Stimulated activated naive B cell treated with anti-CD40 and anti-IgM and Interleukin-4, amounts not matched to agents 10 μg/mL and 1 μg/mL and 100 μg/mL, for 72 hours (primary cell): ENCODE measurements at regions not wholly inside any gene's neighbourhood (a gene's known extent, or its start where the extent isn't known, plus 50 kb on each side); places are given as distances from the start of the nearest gene placed in this dataset.

ENCODE experiments used
- ATAC-seq, 2 donors: fragments of 150-1000 bp; cut with Tn5 transposase; replicated peaks; 2 replicates each; pipeline ENCODE4 v1.10.0; 2021; ENCODE audit warnings: moderate library complexity in 1 of 2
- DNase-seq: peaks from one replicate; pipeline ENCODE4 v3.0.0; 2021
- H3K27ac Mint-ChIP-seq: one replicate; pipeline ENCODE4 v1.8.0; 2022; ENCODE audit warnings: mild to moderate bottlenecking, mixed read lengths
- H3K27me3 Mint-ChIP-seq, 2 donors: one replicate each; pipeline ENCODE4 v1.8.0; 2022; ENCODE audit warnings: mixed read lengths in 2 of 2
- H3K36me3 Mint-ChIP-seq, 2 donors: one replicate each; pipeline ENCODE4 v1.8.0; 2022; ENCODE audit warnings: mixed read lengths in 2 of 2, mild to moderate bottlenecking in 1 of 2
- H3K4me1 Mint-ChIP-seq, 2 donors: one replicate each; pipeline ENCODE4 v1.8.0; 2022; ENCODE audit warnings: mixed read lengths in 2 of 2, mild to moderate bottlenecking in 1 of 2
- H3K4me3 Mint-ChIP-seq, 2 donors: one replicate each; pipeline ENCODE4 v1.8.0; 2022; ENCODE audit warnings: mild to moderate bottlenecking in 2 of 2, mixed read lengths in 2 of 2, moderate library complexity in 1 of 2
- H3K9me3 Mint-ChIP-seq, 2 donors: one replicate each; pipeline ENCODE4 v1.8.0; 2022; ENCODE audit warnings: mixed read lengths in 2 of 2, mild to moderate bottlenecking in 1 of 2

DNA sequence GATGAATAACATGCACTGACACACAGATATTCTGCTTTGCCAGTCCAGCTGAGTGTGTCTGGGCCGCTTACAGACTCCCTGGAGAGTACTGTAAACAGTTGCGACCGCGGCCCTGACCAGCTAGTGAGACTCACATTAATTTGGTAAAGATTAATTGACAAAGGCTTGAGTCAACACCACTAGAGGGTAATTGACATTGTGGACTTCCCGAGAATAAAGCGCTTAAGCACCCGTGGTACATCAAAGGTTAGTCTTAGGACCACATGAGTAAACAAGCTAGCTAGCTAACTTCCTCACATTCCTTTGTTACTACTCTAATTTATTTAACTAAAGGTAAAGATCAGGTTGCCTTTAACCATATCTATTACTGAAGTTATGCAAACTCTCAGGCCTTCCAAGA is 624.4 kb upstream of the ARGLU1 start:
- Mint-ChIP-seq H3K27me3 (no peaks in the 10 kb centered on the region), H3K4me1 (no peaks in the 10 kb centered on the region), H3K4me3 (no peak overlapping the region), H3K36me3 (no peaks in the 10 kb centered on the region), H3K9me3 (peaks cover 0 to 3% of the 10 kb centered on the region in 2 donors), H3K27ac (no peak overlapping the region)
- no peak for DNase-seq
- no peak for ATAC-seq

- no peaks in the 10 kb centered on the region for H3K4me1 Mint-ChIP-seq
Observed at GRCh38 chr13:107190065-107190464, 622.1 kb upstream of the ARGLU1 start.

DNA sequence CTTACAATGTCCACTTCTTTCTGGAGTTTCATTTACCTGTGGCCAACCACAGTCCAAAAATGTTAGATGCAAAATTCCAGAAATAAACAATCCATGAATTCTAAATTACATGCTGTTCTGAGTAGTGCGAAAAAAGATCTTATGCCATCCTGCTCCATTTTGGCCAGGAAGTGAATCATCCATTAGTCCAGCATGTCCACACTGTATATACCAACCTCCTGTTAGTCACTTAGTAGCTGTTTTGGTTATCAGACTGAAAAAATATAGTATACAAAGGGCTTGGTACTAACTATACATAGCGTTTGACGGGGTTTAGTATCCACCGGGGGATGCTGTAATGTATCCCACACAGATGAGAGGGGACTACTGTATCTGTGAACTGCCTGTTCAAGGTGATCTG is 618.0 kb upstream of the ARGLU1 start:
- Mint-ChIP-seq H3K27me3 (no peaks in the 10 kb centered on the region), H3K27ac (no peak overlapping the region), H3K4me3 (no peak overlapping the region), H3K36me3 (peaks cover 0 to 1% of the 10 kb centered on the region in 2 donors), H3K9me3 (peaks cover 3 to 4% of the 10 kb centered on the region in 2 donors), H3K4me1 (no peaks in the 10 kb centered on the region)
- DNase-seq (no peak), ATAC-seq (no peak)

More at GRCh38 chr13:107190065-107190464, 622.1 kb upstream of the ARGLU1 start:
- DNase-seq (no peak), ATAC-seq (no peak)
- Mint-ChIP-seq H3K4me3 (no peak overlapping the region), H3K27me3 (no peaks in the 10 kb centered on the region), H3K36me3 (no peaks in the 10 kb centered on the region), H3K27ac (no peak overlapping the region), H3K9me3 (no peaks in the 10 kb centered on the region)

DNA sequence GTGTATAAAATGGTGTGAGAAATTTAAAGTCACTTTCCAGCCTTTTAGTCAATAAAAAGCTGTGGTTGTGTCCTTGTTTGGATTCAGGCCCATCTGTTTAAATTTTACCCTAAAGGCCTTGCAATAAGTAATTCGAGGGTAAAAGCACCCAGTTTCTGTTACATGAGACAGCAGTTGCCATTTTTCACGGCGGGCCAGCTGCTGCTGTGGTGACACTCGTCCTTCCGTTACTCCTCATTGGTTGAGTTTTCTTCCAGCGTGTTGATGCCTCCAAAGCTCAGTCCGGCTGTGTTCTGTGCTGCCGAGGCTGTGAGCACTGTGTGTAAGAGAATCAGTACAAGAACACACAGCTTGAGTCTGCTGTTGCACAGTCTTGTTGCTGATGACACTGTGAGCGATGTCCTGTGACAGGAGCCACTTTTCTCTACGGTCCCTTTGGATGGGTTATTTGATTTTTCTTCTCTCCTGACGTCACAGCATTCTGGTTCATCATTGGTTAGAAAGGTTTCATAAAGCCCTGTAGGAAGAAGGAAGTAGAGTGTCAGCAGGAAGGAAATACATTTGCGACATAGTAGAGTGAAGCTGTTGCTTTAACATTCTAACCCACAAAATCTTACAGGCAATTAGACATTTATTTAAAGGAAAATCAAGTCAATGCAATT is 602.5 kb upstream of the ARGLU1 start:
- DNase-seq: no peak
- Mint-ChIP-seq H3K27me3 (no peaks in the 10 kb centered on the region), H3K4me1 (no peaks in the 10 kb centered on the region), H3K9me3 (peaks cover 2% of the 10 kb centered on the region in 2 donors), H3K27ac (no peak overlapping the region), H3K36me3 (no peaks in the 10 kb centered on the region), H3K4me3 (no peak overlapping the region)
- ATAC-seq: no peak

DNA sequence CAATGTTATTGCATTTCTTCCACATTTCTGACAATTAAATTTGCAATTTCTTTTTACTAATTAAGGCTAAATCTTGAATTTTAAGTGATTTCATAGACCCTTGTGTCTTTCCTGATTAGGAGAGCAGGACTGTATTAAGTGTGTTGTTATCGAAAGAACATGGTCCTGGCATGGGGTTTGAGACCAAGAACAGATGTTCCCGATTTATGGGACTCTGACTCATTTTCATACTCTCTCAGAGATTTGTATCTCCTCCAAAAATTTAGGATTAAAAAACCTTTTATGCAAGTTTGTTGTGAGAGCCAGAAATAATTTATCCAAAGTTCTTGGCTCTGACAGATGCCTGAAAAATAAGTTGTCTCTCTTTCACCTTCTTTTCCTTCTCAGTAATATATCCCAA is 589.3 kb upstream of the ARGLU1 start:
- no peak overlapping the region for H3K4me3 Mint-ChIP-seq
- no peaks in the 10 kb centered on the region for H3K36me3 Mint-ChIP-seq

GRCh38 chr13:107144432-107144831 is 576.5 kb upstream of the ARGLU1 start:
- no peaks in the 10 kb centered on the region for H3K36me3 Mint-ChIP-seq
- H3K9me3 Mint-ChIP-seq: peaks cover 3 to 4% of the 10 kb centered on the region in 2 donors
- H3K4me1 Mint-ChIP-seq: no peaks in the 10 kb centered on the region
- peaks cover 0 to 4% of the 10 kb centered on the region in 2 donors for H3K27me3 Mint-ChIP-seq
- DNase-seq (no peak), ATAC-seq (no peak)
- no peak overlapping the region for H3K27ac Mint-ChIP-seq
- no peak overlapping the region for H3K4me3 Mint-ChIP-seq

More for the DNA sequence above, 589.3 kb upstream of the ARGLU1 start:
- Mint-ChIP-seq H3K27me3 (no peaks in the 10 kb centered on the region), H3K4me1 (no peaks in the 10 kb centered on the region), H3K27ac (no peak overlapping the region), H3K9me3 (no peaks in the 10 kb centered on the region)
- ATAC-seq: no peak
- DNase-seq: no peak

- ATAC-seq (no peak), DNase-seq (no peak)
- H3K4me3 Mint-ChIP-seq: no peak overlapping the region
- H3K27ac Mint-ChIP-seq: no peak overlapping the region
- no peaks in the 10 kb centered on the region for H3K36me3 Mint-ChIP-seq
- no peaks in the 10 kb centered on the region for H3K4me1 Mint-ChIP-seq
- no peaks in the 10 kb centered on the region for H3K9me3 Mint-ChIP-seq
- H3K27me3 Mint-ChIP-seq: peaks cover 0 to 4% of the 10 kb centered on the region in 2 donors
Observed at GRCh38 chr13:107141767-107142166, 573.8 kb upstream of the ARGLU1 start.

DNA sequence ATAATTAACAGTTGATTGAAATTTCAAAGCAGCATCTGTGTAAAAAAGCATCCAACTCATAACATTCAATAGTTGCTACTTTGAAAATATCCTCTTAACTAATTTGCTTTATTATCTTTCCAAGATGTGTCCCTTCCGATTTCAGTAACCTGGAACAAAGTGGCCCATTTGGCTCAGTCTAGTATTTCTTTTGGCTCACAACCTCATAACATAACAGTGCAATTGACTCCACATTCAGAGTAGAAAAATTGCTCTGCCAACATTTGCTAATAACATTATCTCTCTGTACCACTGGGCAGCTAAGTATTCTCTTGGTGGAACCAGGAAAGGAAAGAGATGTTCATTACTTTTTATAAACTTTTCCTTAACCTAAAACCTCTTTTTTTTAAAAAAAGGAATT is 571.1 kb upstream of the ARGLU1 start:
- ATAC-seq (no peak), DNase-seq (no peak)
- H3K9me3 Mint-ChIP-seq: no peaks in the 10 kb centered on the region
- no peak overlapping the region for H3K27ac Mint-ChIP-seq
- no peak overlapping the region for H3K4me3 Mint-ChIP-seq
- no peaks in the 10 kb centered on the region for H3K4me1 Mint-ChIP-seq
- H3K27me3 Mint-ChIP-seq: peaks cover 0 to 2% of the 10 kb centered on the region in 2 donors
- no peaks in the 10 kb centered on the region for H3K36me3 Mint-ChIP-seq

DNA sequence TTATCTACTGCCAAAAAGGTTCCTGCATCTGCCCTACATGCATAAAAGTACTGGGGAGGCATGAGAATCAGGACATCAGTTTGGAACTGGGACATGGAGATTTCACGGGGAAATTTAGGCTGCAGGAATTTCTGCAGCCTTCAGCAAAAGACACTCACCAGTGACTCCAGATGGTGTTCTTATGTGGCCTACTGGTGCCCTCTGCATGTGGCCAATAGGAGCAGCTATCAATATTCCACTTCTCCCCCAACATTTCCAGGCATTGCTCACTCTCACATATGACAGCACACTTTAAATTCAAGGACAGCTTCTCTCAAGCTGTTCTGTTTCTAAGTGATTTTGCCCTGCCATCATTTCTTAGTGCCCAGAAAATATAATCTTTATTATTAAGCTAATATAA is 570.5 kb upstream of the ARGLU1 start:
- H3K4me1 Mint-ChIP-seq: no peaks in the 10 kb centered on the region
- H3K36me3 Mint-ChIP-seq: no peaks in the 10 kb centered on the region
- DNase-seq (no peak), ATAC-seq (no peak)
- H3K4me3 Mint-ChIP-seq: no peak overlapping the region
- H3K9me3 Mint-ChIP-seq: peaks cover 0 to 1% of the 10 kb centered on the region in 2 donors
- H3K27ac Mint-ChIP-seq: no peak overlapping the region
- H3K27me3 Mint-ChIP-seq: no peaks in the 10 kb centered on the region

DNA sequence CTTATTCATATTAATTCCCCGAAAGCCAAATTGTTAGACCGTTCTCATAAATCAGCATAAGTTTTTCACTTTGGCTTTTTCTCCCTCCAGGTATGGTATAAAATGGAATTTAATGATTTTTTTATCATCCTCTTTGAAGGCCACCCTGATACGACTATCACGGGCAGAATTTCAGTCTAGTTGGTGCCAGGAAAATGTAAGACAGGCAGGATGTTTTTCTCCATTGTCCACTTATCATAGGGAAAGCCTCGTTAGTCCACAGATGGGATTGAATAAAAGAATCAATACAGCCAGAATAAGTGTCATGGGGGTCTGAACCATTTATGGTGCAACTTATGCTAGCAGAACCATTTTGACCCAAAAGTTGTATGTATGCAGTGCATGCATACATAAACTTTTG is 566.0 kb upstream of the ARGLU1 start:
- no peaks in the 10 kb centered on the region for H3K4me1 Mint-ChIP-seq

DNA sequence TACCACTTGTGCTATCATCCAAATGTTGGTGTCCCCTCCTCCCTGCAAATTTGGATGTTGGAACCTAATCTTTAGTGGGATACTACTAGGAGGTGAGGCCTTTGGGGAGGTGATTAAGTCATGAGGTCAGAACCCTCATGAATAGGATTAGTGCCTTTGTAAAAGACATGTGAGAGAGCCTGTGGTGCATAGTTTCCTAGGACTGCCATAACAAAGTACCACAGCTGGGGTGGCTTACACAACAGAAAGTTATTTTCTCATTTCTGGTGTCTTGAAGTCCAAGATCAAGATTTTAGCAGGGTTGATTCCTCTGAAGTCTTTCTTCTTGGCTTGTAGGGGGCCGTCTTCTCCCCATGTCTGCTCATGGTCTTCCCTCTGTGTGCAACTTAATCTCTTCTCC is 562.6 kb upstream of the ARGLU1 start:
- Mint-ChIP-seq H3K36me3 (no peaks in the 10 kb centered on the region), H3K27ac (no peak overlapping the region), H3K27me3 (no peaks in the 10 kb centered on the region), H3K4me3 (no peak overlapping the region), H3K4me1 (no peaks in the 10 kb centered on the region), H3K9me3 (peaks cover 3 to 8% of the 10 kb centered on the region in 2 donors)
- no peak for ATAC-seq
- DNase-seq: no peak

More for the DNA sequence above, 566.0 kb upstream of the ARGLU1 start:
- Mint-ChIP-seq H3K27ac (no peak overlapping the region), H3K36me3 (no peaks in the 10 kb centered on the region), H3K9me3 (peaks cover 0 to 5% of the 10 kb centered on the region in 2 donors), H3K4me3 (no peak overlapping the region), H3K27me3 (no peaks in the 10 kb centered on the region)
- DNase-seq (no peak), ATAC-seq (no peak)

- H3K4me1 Mint-ChIP-seq: no peaks in the 10 kb centered on the region
- no peak overlapping the region for H3K27ac Mint-ChIP-seq
- H3K4me3 Mint-ChIP-seq: no peak overlapping the region
- DNase-seq: no peak
- H3K36me3 Mint-ChIP-seq: no peaks in the 10 kb centered on the region
- no peak for ATAC-seq
- H3K9me3 Mint-ChIP-seq: peaks cover 3% of the 10 kb centered on the region in 2 donors
- no peaks in the 10 kb centered on the region for H3K27me3 Mint-ChIP-seq
Observed at GRCh38 chr13:107124730-107125129, 556.8 kb upstream of the ARGLU1 start.

GRCh38 chr13:107124129-107124718 is 556.3 kb upstream of the ARGLU1 start:
- peaks cover 3% of the 10 kb centered on the region in 2 donors for H3K9me3 Mint-ChIP-seq
- DNase-seq (no peak), ATAC-seq (no peak)
- no peaks in the 10 kb centered on the region for H3K27me3 Mint-ChIP-seq
- no peak overlapping the region for H3K27ac Mint-ChIP-seq
- no peaks in the 10 kb centered on the region for H3K4me1 Mint-ChIP-seq
- H3K4me3 Mint-ChIP-seq: no peak overlapping the region
- H3K36me3 Mint-ChIP-seq: no peaks in the 10 kb centered on the region

DNA sequence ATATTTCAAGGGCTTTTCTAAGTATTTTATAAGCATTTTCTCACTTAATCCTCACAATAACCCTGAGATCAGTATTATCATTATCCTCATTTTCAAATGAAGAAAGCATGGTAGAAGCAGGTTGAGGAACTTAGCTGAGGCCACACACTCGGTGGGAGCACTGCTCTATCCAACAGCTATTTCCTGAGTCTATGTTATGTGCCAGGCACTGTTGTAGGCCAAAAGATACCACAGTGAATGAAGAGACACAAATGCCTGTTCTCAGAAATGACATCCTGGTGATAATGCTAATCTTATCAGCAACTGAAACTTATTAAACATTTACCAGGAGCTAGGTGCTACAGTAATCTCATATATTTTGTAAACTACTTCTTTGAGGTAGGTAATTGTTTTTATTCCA is 553.9 kb upstream of the ARGLU1 start:
- Mint-ChIP-seq H3K4me3 (no peak overlapping the region), H3K9me3 (no peaks in the 10 kb centered on the region), H3K36me3 (no peaks in the 10 kb centered on the region), H3K4me1 (no peaks in the 10 kb centered on the region), H3K27me3 (peaks cover 0 to 5% of the 10 kb centered on the region in 2 donors), H3K27ac (no peak overlapping the region)
- ATAC-seq (no peak), DNase-seq (no peak)
